ENCODE measurements at regions not wholly inside any gene's neighbourhood (a gene's known extent, or its start where the extent isn't known, plus 50 kb on each side); places are given as distances from the start of the nearest gene placed in this dataset.

DNA sequence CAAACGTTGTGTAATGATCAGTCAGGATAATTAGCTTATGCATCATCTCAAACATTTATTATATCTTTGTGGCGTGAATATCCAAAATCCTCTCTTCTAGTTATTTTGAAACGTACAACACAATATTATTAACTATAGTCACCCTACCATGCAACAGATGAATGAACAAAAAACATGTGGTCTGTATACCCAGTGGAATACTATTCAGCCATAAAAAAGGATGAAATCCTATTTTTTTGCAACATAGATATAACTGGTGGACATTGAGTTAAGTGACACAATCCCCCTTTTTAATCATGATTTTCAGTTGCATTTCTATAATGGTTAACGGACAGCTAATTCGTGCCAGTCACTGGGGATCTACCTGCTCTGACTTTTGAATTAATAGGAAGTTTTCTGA is 145.6 kb downstream of the SOX1 start:
- intact Hi-C loops (cut with DNase I; ENCODE audit: low total_unique reads): no loop called here
- 87 to 90% methylated on average over 5 of the region's 5 CpGs for WGBS, 2 donors
- no peak overlapping the region for H3K4me3 ChIP-seq
- H3K9me3 ChIP-seq: no peaks in the 10 kb centered on the region
- DNase-seq: no peak
- TF ChIP-seq, protein P1, sequence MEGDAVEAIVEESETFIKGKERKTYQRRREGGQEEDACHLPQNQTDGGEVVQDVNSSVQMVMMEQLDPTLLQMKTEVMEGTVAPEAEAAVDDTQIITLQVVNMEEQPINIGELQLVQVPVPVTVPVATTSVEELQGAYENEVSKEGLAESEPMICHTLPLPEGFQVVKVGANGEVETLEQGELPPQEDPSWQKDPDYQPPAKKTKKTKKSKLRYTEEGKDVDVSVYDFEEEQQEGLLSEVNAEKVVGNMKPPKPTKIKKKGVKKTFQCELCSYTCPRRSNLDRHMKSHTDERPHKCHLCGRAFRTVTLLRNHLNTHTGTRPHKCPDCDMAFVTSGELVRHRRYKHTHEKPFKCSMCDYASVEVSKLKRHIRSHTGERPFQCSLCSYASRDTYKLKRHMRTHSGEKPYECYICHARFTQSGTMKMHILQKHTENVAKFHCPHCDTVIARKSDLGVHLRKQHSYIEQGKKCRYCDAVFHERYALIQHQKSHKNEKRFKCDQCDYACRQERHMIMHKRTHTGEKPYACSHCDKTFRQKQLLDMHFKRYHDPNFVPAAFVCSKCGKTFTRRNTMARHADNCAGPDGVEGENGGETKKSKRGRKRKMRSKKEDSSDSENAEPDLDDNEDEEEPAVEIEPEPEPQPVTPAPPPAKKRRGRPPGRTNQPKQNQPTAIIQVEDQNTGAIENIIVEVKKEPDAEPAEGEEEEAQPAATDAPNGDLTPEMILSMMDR (IDR thresholded peaks at IDR 0.05): no peak
- TF ChIP-seq POLR2A (IDR thresholded peaks at IDR 0.05): no peak
- H3K27me3 ChIP-seq: no peaks in the 10 kb centered on the region
- H3K36me3 ChIP-seq (ENCODE audit: low read depth, missing control alignments): no peaks in the 10 kb centered on the region
- H3K4me1 ChIP-seq: no peaks in the 10 kb centered on the region
- H3K27ac ChIP-seq: no peak overlapping the region

DNA sequence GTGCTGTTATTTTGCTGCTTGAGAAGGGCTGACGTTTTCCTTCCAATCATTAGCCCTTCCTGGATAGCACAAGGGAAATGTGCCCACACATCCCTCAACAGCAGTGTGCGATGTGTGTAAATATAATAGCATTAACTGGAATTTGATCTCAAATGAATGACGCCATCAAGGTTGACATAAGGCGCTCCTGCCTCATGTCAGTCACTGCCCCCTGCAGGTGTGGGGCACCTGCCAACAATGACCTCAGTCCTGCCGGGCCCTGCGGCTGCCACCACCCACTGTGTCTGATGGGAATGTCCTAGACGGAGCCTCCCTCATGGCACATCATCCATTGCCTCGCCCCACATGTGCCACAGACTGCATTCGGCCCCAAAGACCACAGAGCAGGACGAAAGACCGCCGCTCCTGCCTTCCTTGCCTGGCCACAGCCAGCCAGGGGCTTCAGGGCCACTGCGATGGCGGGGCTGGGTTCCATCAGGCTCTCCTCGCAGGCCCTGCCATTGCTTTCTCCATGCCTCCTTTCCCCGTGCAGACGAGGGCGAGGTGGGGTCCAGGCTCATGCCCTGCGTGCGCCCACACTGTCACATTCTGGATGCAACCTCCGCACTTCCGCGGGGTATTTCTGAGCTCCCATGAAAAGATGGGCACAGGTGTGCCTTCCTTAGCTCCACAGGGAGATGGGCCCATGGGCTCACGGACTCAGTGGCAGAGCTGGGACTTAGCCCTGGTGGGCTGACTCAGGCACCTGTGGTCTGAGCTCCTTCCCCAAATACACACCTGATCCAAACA is 146.7 kb downstream of the SOX1 start:
- H3K27ac ChIP-seq: no peak overlapping the region
- intact Hi-C loops (cut with DNase I; ENCODE audit: low total_unique reads): no loop called here
- TF ChIP-seq, protein P1 (IDR thresholded peaks at IDR 0.05): no peak
- TF ChIP-seq POLR2A (IDR thresholded peaks at IDR 0.05): no peak
- H3K4me3 ChIP-seq: no peak overlapping the region
- no peak for DNase-seq
- 71 to 86% methylated on average over 12 to 24 of the region's 24 CpGs for WGBS, 2 donors
- H3K27me3 ChIP-seq: no peaks in the 10 kb centered on the region
- no peaks in the 10 kb centered on the region for H3K9me3 ChIP-seq
- no peaks in the 10 kb centered on the region for H3K4me1 ChIP-seq
- no peaks in the 10 kb centered on the region for H3K36me3 ChIP-seq (ENCODE audit: low read depth, missing control alignments)

DNA sequence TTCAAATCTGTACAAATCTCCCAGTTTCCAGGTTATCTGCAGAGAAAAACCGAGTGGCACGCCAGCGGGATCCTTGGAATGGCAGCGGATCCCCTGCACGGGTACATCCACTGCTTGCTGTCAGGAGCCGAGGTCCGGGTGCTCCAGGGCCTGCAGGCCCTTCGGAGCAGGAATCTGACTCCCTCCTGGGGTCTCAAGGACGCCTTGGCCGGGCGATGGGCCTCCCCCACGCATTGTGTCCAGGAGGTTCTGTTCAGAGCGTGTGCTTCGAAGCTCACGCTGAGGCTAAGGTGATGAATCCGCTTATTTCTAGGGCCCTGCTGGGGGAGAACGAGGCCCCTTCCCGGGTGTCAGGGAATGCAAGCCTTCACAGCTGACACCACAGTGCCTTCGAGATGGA is 148.9 kb downstream of the SOX1 start:
- Histone ChIP-seq H3K4me3 (no peak overlapping the region), H3K27ac (no peak overlapping the region), H3K9me3 (no peaks in the 10 kb centered on the region), H3K36me3 (ENCODE audit: low read depth, missing control alignments) (no peaks in the 10 kb centered on the region), H3K4me1 (no peaks in the 10 kb centered on the region), H3K27me3 (no peaks in the 10 kb centered on the region)
- DNase-seq: no peak
- WGBS, 2 donors: 35 to 53% methylated on average over 11 to 19 of the region's 19 CpGs
- intact Hi-C loops (cut with DNase I; ENCODE audit: low total_unique reads): no loop called here
- TF ChIP-seq, protein P1 (IDR thresholded peaks at IDR 0.05): no peak
- TF ChIP-seq POLR2A (IDR thresholded peaks at IDR 0.05): no peak

DNA sequence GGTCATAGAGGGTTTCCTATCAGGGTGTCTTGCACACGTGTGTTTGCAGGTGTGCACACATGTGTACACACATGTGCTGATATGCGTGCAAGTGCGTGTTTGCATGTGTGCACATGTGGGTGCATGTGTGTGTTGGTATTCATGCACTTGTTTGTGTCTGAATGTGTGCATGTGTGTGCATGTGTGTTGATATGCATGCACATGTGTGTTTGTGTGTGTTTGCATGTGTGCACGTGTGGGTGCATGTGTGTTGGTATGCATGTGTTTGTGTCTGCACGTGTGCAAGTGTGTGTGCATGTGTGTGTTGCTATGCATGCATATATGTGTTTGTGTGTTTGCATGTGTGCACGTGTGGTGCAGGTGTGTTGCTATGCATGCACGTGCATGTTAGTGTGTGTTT is 150.5 kb downstream of the SOX1 start:
- Histone ChIP-seq H3K27me3 (no peaks in the 10 kb centered on the region), H3K27ac (no peak overlapping the region), H3K9me3 (no peaks in the 10 kb centered on the region), H3K36me3 (ENCODE audit: low read depth, missing control alignments) (no peaks in the 10 kb centered on the region), H3K4me3 (no peak overlapping the region), H3K4me1 (no peaks in the 10 kb centered on the region)
- intact Hi-C loops (cut with DNase I; ENCODE audit: low total_unique reads): no loop called here
- WGBS, 2 donors: 80 to 83% methylated on average over 7 of the region's 7 CpGs
- DNase-seq: no peak
- no peak for TF ChIP-seq POLR2A (IDR thresholded peaks at IDR 0.05)
- TF ChIP-seq, protein P1 (IDR thresholded peaks at IDR 0.05): no peak

DNA sequence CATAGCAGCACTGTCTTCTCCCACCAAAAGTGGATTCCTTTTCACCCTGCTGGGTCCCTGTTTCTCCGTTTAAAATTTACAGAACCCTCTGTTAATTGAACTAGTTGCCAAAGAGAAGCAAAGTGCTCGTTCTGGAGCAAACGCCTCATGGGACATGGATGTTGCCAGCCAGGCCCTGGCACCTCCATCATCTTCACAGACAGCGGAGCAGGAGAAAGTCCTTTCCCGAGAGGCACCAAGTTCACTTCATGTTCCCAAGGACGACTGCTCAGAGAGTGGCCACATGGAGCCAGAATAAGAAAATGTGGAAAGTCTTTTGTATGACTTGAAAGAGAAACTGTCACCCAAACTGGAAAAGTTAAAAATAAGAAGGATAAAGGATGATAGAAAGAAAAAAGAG is 151.5 kb downstream of the SOX1 start:
- 70% methylated on average over 6 of the region's 6 CpGs for WGBS, 2 donors
- no peaks in the 10 kb centered on the region for H3K27me3 ChIP-seq
- H3K27ac ChIP-seq: no peak overlapping the region
- intact Hi-C loops (cut with DNase I; ENCODE audit: low total_unique reads): no loop called here
- H3K9me3 ChIP-seq: no peaks in the 10 kb centered on the region
- no peaks in the 10 kb centered on the region for H3K4me1 ChIP-seq
- TF ChIP-seq, protein P1 (IDR thresholded peaks at IDR 0.05): no peak
- TF ChIP-seq POLR2A (IDR thresholded peaks at IDR 0.05): no peak
- DNase-seq: no peak
- no peak overlapping the region for H3K4me3 ChIP-seq
- H3K36me3 ChIP-seq (ENCODE audit: low read depth, missing control alignments): no peaks in the 10 kb centered on the region

All from testis (tissue), 2 donors.